Endometrium (tissue), 2 donors: ENCODE measurements at regions not wholly inside any gene's neighbourhood (a gene's known extent, or its start where the extent isn't known, plus 50 kb on each side); places are given as distances from the start of the nearest gene placed in this dataset.
A peak's percentile ranks its signal among the peaks of the same experiment; 100 is the strongest.
"Not testable (repeated sequence)": the region's sequence is repeated elsewhere in the genome, so short reads cannot be mapped to it uniquely, and the experiment has no call there.

Experiments
- FAIRE-seq: peaks from 2 replicates; lab custom pipeline; 2012; peaks lifted over from hg19 to GRCh38; lab: Jason Lieb, UNC
- donor health status: control.
- donor health status: control.

DNA sequence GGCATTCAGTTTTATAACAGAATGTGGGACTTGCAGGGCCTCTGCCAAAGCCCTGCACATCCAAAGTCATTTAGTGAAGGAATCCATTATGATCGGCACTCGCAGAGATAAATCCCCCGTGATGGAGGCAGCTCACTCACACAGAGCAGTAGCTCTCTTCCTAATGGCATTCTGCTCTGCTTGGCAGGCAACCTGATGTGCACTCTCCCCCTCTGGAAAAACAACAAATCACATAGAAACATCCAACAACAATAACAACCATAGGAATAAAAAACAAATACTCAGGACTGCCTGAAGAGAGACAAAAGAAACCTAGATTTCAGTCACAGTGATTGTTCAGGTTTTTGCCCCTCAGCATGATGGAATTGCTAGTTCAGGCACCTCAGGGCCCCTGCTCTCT, 59.7 kb downstream of the NAA11 start:
- no peak for FAIRE-seq

DNA sequence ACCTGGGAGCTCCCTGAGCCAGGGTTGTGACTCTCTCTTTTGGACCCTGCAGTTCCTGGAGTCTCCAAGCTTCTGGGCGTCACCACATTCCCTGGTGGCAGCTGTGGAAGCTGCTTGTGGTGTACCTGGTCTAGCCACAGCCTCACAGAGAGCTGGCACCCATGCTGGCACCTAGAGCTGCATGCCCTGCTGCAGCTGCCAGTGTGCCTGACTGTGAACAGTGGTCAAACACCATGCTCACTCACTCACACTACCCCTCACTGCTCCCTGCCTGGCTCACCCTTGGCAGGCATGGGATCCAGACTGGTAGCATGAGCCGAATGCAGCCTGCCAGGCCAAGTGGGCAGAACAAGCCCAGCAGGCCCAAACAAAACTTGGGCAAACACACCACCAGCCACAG, 66.6 kb downstream of the NAA11 start:
- no peak for FAIRE-seq

DNA sequence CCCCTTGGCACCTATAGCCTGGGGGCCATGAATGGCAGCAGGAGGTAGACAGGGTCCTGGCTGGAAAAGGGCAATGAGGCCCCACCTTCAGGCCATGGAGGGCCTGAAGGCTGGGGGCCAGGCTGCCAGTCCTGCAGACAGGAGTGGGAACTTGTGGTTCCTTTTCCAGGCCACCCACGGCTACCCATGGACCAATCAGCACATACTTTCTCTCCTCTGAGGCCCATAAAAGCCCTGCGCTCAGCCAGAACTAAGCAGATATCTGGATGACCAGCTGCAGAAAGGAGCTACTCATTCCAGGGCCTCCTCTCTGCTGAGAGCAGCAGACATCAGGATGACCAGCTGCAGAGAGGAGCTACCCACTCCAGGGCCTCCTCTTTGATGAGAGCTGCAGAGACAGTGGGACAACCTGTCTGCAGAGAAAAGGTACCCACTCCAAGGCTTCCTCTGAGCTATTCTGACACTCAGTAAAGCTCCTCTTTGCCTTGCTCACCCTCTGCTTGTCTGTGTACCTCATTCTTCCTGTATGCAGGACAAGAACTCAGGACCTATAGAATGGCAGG, 67.2 kb downstream of the NAA11 start:
- FAIRE-seq = no peak

DNA sequence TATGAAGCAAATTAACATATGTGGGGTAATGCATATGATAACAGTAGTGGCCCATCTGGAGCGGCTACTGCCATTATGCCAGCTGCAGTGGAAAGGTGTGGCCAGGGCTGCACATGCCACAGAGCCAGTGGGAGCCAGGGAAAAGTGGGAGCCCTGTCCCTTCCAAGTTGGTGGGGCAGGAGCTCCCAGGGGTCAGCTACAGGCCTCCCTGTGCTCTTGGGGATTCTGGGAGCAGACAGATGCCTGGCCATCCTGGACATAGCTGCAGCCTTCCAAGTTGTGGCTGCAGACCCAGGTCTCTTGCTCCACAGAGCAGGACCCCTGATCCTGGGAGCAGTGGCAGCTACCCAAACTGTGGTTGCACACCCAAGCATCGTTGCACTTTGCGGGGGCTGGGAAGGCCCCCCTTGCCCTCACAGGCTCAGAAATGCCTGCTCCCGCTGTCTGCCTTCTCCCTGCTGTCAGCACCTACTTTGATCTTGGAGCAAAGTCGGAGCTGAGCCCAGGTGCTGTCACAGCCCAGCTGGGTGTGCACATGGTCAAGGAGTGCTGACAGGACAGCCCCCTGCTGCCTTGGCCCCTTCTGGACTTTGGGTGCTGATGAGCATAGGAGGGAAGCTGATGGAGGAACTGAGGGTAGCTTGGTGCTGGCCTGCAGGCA, 67.8 kb downstream of the NAA11 start:
- no peak for FAIRE-seq

DNA sequence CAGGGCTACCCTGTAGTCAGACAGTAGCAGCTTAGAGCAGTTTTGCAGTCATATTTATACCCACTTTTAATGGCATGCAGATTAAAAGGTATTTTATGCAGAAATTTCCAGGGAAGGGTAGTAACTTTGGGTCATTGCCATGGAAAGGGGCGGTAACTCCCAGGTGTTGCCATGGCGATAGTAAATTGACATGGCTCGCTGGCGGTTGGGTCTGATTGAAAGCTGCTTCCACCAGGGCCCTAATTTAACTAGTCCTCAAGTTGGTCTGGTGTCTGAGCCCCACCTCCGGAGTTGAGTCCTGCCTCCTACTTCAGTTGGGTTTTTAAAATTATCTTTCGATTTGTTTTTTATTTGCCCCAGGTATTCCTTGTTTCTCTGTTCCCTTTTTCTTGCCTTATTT, 70.1 kb downstream of the NAA11 start:
- no peak for FAIRE-seq

DNA sequence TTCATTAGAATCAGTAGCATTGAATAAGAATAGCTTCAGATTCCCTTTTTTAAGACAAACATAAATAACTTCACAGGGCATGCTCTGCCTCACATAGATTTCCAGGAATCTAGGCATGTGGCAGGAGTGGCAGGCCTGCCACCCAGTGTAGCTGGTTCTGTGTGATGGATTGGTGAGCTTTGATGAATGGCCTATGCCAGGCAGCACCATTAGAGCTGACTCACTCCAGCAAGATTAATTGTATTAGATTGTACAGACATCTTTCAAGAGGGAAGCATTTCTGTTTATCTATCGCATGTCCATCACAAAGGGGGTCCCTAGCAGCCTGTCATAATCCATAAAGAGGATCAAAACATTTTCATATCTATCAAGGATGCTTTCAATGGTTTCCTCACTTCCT, 71.9 kb downstream of the NAA11 start:
- no peak for FAIRE-seq

DNA sequence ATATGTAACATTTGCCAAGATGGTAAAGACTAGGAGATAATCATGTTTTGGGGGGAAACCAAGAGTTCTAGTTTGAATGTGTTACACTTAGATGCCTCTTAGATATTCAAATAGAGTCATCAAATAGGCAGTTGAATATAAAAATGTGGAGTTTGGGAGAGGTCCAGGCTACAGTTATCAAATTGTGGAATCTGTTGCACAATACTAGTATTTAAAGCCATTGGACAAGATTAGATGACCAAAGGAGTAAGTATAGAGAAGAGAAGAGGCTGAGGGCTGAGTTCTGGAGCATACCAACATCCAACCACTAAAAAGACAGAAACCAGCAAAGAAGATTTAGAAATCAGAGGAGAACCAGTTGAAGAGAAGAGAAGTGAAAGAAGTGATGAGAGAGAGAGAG, 72.7 kb downstream of the NAA11 start:
- no peak for FAIRE-seq

DNA sequence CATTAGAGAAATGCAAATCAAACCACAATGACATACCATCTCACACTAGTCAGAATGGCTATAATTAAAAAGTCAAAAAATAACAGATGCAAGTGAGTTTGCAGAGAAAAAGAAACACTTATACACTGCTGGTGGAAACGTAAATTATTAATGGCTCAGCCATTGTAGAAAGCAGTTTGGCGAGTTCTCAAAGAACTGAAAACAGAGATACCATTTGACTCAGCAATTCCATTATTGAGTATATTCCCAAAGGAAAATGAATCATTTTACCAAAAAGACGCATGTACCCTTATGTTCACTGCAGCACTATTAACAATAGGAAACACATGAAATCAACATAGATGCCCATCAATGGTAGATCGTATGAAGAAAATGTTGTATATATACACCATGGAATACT, 75.0 kb downstream of the NAA11 start:
- peak; percentile 18 for FAIRE-seq

DNA sequence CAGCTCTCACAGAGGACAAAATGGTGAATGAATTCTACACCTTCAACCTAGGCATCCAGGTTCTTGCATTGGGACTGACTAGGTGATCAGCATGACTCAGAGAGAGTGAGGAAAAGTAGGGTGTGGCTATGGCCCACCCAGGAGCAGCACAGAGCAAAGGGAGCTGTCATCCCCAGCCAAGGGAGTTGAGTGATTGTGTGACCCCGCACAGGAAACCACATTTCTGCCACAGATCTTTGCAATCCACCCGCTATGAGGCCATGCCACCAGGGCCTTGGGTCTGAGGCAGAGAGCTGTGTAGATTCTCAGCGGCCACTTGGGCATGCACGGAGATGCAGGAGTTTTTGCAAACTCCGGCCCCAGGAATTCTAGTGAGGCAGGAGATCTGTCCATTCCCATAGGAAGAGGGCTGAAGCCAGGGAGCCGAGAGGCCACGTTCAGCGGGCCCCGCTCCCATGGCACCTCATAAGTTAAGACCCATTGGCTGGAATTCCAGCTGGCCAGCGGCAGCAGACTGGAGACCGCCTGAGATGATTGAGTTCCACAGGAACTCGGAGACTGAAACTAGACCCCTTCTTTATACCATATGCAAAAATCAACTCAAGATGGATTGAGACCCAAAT, 75.9 kb downstream of the NAA11 start:
- no peak for FAIRE-seq

DNA sequence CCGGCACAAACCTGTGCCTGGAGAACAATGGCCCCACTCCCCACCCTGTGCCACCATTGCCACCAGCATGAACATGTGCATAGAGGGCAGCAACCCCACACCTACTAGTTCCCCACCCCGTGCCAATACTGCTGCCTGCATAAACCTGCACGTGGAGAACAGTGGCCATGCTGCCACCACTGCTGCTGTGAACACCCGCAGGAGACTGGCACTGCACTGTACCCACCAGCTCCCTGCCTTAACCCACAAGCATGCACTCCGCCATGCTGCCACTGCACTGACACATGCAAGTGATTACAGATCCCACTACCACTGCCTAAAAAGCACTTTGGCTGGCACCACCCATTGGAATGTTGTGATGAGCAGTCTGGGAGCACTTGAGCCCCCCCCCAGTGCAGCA, 77.3 kb downstream of the NAA11 start:
- no peak for FAIRE-seq

DNA sequence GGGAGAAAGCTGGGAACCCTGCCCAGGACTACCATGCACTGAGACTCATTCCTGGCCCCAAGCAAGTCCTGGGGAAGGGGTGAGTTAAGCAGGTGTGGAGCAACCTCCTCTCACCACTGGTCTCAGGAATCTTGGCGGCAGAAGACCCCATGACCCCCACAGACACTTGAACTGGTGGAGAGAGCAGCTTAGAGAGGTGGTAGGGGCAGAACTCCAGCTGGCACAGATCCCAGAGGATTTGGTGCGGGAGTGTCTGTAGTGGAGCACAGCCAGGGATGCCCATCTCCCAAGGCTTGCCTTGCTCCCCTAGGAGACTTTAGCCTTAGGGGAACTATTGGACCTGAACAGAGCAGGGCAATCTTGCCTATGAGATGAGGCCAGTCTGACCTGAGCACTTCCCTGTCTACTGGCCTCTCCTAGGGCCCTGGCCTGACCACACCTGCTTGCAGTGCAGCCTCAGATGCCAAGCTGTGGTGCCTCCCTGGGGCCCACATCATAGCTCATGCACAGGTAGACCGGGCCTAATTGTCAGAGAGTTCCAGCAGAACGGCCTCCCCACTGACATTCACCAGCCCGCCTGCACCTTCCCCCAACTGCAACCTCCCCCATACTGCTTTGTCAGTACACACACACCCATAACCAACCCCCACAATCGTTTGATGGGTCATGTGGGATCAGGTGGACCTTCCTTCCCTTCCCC, 78.0 kb downstream of the NAA11 start:
- FAIRE-seq = no peak

DNA sequence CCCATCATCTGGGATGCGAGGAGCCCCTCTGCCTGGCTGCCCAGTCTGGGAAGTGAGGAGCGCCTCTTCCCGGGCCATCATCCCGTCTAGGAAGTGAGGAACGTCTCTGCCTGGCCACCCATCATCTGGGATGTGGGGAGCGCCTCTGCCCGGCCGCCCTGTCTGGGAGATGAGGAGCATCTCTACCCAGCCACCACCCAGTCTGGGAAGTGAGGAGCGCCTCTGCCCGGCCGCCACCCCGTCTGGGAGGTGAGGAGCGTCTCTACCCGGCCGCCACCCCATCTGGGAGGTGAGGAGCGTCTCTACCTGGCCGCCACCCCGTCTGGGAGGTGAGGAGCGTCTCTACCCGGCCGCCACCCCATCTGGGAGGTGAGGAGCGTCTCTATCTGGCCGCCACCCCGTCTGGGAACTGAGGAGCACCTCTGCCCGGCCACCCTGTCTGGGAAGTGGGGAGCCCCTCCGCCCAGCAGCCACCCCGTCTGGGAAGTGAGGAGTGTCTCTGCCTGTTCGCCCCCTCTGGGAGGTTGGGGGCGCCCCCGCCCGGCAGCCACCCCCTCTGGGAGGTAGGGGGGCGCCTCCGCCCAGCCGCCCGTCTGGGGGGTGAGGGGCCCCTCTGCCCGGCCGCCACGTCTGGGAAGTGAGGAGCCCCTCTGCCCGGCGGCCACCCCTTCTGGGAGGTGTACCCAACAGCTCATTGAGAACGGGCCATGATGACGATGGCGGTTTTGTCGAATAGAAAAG, 80.5 kb downstream of the NAA11 start:
- not testable (repeated sequence) for FAIRE-seq

DNA sequence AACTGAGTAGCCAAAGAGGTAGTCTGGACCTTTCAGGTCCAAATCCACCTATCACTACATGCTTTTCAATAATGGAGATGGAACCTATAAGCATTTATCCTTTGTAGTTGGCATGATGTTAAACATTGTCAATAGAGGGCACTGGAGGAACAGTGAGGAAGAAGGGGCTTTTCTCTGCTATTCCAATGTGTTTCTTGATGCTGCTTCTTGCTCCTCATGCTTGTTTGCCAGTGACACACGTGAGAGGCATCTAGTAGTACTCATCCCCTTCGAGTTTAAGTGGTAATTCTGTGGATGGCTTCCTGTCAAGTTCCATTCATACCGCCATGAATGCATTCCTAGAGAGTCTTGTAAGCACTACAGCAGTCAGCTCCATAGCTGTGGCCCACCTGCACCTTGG, 84.0 kb downstream of the NAA11 start:
- FAIRE-seq = no peak

DNA sequence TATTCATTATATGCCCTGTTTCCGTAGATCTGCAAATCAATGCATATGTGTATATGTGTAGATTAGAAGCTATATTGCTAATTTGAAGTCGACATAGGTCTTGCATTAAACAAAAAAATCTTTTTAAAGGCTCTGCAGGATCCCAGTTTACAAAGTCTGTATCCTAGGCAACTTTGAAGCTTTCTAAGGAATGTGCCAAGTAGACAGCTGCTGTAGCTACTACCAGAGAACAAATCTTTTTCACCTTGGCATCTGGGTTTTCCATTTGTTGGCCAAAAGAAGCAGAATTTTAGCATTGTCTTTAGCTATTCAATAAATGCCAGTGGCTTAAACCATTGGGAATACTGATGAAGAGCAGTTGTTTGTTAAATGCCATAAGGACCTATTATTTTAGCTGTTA, 88.0 kb downstream of the NAA11 start:
- FAIRE-seq = no peak

DNA sequence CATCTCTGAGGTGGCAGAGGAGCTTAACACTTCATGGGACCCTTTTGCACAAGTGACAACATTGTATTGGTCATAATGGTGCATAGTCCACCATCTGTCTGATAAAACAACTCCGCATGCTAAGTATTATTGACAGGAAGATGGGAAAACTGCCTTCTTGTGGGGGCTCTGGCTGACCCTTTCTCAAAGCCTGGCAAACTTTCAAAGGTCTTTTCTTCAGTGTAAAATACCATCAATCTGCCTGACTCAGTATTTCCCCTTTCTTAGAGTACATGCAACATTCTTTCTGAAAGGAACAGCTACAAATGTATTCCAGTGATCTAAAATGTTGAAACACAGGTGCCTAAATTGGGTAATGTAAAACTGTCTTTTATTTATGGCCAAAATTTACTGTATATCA, 89.1 kb downstream of the NAA11 start:
- FAIRE-seq = no peak

DNA sequence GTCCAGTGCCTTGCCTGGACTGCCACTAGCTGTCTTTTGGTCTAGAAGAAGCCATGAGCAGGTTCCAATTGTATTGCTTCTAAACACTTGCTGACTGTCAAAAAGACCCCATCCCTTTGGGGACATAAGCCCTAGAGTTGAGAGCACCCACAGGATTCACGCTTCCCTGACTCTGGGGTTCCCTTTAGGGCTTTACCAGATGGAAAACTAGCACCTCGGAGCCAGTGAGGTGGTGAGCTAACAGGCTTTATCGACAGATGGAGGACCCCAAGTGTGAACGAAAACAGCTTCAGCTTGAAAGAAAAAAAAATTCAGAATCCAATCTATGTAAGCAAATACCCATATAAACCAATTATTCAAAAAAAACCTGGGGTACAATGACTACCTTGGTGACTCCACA, 90.8 kb downstream of the NAA11 start:
- no peak for FAIRE-seq

DNA sequence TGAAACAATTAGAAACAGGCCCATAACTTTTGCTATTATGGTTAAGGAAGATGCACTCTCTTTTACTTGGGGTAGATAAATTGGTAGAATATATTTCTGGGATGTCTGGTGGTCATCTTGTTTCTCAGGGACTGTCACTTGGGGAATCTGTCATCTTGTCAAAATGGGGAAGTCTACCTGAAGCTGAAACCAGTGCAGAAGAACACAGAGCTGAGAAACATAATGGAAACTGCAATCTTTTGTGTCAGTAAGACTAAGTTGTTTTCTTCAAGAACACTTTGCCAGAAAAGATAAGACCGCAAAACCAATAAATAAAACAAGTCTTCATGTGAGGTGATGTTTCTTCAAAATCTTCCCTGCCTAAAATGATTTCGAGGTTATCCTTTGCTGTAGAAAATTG, 92.0 kb downstream of the NAA11 start:
- FAIRE-seq = no peak

DNA sequence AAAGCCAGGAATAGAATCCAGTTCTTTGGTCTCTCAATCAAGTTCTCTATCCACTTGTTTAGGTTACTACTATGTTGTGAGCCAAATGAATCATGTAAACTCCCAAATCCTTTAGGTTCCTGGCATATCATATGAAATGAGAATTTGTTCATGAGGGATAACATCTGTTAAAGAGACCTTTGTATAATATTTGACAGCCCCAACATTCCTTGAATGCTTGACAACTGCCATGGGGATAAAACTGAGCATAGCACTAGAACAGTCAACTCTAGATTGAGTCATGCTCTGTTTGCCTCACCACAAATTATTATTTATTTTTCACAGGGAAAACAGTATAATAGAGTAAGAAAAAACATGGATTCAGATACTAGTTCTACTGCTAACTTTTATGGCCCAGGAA, 93.3 kb downstream of the NAA11 start:
- no peak for FAIRE-seq

DNA sequence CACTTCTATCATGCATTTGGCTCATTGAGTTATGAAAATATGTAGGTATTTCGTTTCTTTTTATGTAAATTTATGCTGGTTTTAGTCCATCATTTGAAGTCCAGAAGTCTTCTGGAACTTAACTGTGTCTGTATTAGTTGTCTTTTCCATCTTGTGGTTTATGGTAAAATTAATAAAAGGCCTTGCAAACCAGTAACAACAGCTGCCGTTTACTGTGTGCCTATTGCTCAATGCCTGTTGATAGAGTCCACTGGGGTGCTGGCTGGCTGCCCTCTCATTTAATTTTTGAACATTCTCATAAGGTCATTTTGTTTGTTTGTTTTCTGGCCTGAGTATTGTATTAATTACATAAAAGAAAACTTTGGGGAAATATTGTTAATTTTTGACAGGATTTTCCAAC, 98.0 kb downstream of the NAA11 start:
- FAIRE-seq = no peak

DNA sequence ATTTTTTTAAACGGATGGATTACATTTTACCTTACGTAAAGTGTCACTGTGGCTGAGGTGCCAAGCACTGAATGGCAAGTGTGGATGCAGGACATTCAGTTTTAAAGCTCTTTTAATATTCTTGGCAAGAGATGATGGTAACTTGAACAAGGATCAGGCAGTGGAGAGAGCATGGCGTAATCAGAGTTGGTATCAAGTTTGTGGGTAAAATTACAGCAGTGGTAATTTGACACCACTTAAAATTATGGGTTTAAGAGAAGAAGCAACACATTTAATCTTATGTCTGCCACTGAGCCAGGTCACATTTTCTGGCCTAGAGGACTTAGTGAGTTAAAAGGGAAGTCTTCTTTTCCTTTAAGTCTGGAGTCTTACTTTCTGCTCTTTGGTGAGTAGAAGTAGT, 100.5 kb downstream of the NAA11 start:
- FAIRE-seq = no peak

DNA sequence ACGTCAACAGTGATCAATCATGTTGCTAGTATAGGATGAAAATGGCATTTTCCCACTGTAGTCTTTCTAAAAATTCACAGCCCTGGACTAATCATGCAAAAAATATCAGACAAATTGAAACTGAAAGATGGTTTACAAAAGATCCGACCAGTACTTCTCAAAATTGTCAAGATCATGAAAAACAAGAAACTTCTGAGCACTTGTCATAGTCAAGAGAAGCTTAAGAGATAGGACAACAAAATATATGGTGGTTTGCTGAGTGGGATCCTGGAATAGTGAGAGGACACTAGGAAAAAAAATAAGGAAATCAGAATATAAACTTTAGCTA, 101.1 kb downstream of the NAA11 start:
- no peak for FAIRE-seq

DNA sequence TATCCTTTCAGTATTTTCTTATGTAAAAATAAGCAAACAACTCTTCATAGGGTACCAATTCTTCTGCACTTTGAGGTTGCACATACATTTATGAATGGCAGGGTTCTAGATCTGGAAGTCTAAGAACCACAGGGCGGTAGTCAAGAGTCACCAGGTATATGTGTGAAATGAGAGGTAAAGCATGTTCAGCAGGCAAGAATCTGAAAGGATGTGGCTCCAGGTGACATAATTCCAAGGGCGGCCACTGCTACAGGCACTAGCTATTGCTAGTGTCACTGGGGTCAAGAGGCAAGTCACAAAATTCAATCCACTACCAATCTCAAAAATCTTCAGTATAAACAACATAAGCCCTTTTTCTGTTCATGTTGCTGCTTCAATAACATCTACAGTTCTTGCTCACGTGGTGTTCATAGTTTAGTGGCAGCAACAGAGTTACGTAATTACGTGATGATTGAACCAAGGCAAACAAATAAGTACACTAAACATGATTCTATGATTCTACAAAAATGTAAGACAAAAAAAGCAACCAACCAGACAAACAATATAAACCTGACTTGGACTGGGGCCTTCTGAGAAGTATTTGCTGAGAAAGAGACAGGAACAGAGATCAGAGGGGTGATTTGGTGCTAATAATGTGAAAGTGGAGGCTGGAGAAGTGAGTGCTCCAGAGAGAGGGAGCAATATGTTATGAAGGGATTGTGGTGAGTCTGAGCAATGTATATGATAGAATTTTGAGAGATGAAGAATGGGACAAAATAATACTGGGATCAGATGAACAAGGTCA, 101.7 kb downstream of the NAA11 start:
- no peak for FAIRE-seq
